ENCODE measurements at regions not wholly inside any gene's neighbourhood (a gene's known extent, or its start where the extent isn't known, plus 50 kb on each side); places are given as distances from the start of the nearest gene placed in this dataset.

DNA sequence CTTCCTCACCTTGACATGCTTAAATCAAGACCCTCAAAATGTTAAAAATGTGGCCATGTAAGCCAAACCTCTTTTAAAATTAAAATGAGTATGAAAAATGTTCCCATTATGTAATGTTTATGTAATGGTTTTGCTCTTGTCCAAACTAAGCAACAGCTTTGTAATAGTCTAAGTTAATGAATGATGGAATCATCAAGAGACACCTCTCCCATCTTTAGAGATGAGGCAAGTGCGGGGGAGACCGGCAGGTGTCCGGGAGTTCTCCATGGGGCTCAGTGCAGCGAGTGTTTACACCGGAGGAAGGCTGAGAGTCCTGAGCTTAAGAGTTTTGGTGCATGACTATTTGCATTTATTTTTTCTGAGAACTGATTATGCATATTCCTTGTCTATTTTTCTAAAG lies 384.9 kb upstream of the RNF32 start:
- no peaks in the 10 kb centered on the region for H3K36me3 ChIP-seq (ENCODE audit: control insufficient read depth in 4 of 4, insufficient read depth in 3 of 4, low read depth in 1 of 4, low read length in 3 of 4)
- TF ChIP-seq EGR1 (IDR thresholded peaks at IDR 0.05; ENCODE audit: low read depth in 2 of 2) (peak in 1 of 2 donors; percentile 53), RAD21 (IDR thresholded peaks at IDR 0.05) (peak in 1 of 2 donors; percentile 4), FOXA2 (IDR thresholded peaks at IDR 0.05) (no peak)
- peaks cover 0 to 4% (median 0%) of the 10 kb centered on the region in 4 donors for H3K9me3 ChIP-seq (ENCODE audit: control insufficient read depth in 4 of 4, low read length in 3 of 4)
- peaks cover 0 to 9% (median 0%) of the 10 kb centered on the region in 4 donors for H3K4me1 ChIP-seq (ENCODE audit: control insufficient read depth in 4 of 4, insufficient read depth in 4 of 4, low read length in 3 of 4)
- DNase-seq (ENCODE audit: low spot score), result no peak
- 51% methylated on average over 5 of the region's 5 CpGs for WGBS
- no peak overlapping the region for H3K9ac ChIP-seq (ENCODE audit: low read depth in 1 of 2, low read length in 2 of 2)
- no peak overlapping the region for H3K27ac ChIP-seq (ENCODE audit: low read depth in 1 of 2, low read length in 2 of 2)
- H3K4me3 ChIP-seq (ENCODE audit: low read depth in 1 of 3, low read length in 3 of 3), result no peak overlapping the region
- no peaks in the 10 kb centered on the region for H3K27me3 ChIP-seq (ENCODE audit: control insufficient read depth in 4 of 4, insufficient read depth in 4 of 4, low read length in 3 of 4)

DNA sequence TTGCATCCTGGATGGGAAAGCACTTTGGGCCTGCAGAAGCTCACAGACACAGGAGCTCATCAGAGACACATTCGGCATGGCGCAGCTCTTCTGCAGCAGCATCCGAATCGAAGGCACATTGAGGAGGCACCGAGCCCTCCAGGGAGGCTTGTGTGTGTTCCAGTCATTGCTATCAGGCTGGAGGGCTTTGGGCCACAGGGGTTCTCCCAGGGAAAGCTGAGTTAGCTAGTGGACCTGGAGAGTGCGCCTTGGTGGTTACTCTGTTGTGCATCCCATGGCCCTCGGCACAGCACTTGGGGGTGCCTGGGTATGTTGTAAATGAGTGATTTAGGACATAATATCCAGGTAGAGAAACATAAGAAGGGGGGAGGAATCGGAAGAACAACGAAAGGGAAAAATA lies 388.7 kb upstream of the RNF32 start:
- Histone ChIP-seq H3K27me3 (ENCODE audit: control insufficient read depth in 4 of 4, insufficient read depth in 4 of 4, low read length in 3 of 4) (no peaks in the 10 kb centered on the region), H3K9me3 (ENCODE audit: control insufficient read depth in 4 of 4, low read length in 3 of 4) (no peaks in the 10 kb centered on the region), H3K4me1 (ENCODE audit: control insufficient read depth in 4 of 4, insufficient read depth in 4 of 4, low read length in 3 of 4) (peaks cover 0 to 9% (median 0%) of the 10 kb centered on the region in 4 donors), H3K36me3 (ENCODE audit: control insufficient read depth in 4 of 4, insufficient read depth in 3 of 4, low read depth in 1 of 4, low read length in 3 of 4) (no peaks in the 10 kb centered on the region), H3K9ac (ENCODE audit: low read depth in 1 of 2, low read length in 2 of 2) (no peak overlapping the region), H3K27ac (ENCODE audit: low read depth in 1 of 2, low read length in 2 of 2) (no peak overlapping the region), H3K4me3 (ENCODE audit: low read depth in 1 of 3, low read length in 3 of 3) (no peak overlapping the region)
- 95% methylated on average over 9 of the region's 9 CpGs for WGBS
- TF ChIP-seq, protein P1, sequence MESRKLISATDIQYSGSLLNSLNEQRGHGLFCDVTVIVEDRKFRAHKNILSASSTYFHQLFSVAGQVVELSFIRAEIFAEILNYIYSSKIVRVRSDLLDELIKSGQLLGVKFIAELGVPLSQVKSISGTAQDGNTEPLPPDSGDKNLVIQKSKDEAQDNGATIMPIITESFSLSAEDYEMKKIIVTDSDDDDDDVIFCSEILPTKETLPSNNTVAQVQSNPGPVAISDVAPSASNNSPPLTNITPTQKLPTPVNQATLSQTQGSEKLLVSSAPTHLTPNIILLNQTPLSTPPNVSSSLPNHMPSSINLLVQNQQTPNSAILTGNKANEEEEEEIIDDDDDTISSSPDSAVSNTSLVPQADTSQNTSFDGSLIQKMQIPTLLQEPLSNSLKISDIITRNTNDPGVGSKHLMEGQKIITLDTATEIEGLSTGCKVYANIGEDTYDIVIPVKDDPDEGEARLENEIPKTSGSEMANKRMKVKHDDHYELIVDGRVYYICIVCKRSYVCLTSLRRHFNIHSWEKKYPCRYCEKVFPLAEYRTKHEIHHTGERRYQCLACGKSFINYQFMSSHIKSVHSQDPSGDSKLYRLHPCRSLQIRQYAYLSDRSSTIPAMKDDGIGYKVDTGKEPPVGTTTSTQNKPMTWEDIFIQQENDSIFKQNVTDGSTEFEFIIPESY (IDR thresholded peaks at IDR 0.05), result no peak
- TF ChIP-seq JUND (IDR thresholded peaks at IDR 0.05), result no peak
- no peak for TF ChIP-seq HNF4G (IDR thresholded peaks at IDR 0.05)
- TF ChIP-seq, protein P2, sequence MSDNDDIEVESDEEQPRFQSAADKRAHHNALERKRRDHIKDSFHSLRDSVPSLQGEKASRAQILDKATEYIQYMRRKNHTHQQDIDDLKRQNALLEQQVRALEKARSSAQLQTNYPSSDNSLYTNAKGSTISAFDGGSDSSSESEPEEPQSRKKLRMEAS (IDR thresholded peaks at IDR 0.05), result no peak
- TF ChIP-seq RXRA (IDR thresholded peaks at IDR 0.05), result no peak
- no peak for TF ChIP-seq FOXA2 (IDR thresholded peaks at IDR 0.05)
- no peak for TF ChIP-seq SP1 (IDR thresholded peaks at IDR 0.05)
- no peak for DNase-seq (ENCODE audit: low spot score)

DNA sequence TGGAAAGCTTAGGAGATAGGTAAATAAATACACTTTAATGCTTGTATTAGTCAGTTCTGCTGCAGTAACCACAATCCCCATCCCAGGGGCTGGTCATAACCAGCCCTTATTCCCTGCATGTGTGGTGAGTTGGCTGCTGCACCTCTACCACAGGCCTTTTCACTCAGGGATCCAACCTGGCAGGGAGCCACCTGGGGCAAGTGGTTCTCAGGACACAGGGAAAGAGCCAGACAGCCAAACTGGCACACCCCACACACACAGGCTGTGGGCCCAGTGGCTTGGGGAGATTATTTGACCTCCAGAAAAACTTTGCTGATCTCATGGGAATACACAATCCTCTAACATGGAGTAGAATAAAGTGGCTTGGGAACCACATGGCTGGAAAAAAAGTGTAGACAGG lies 400.0 kb upstream of the RNF32 start:
- H3K36me3 ChIP-seq (ENCODE audit: control insufficient read depth in 4 of 4, insufficient read depth in 3 of 4, low read depth in 1 of 4, low read length in 3 of 4), result no peaks in the 10 kb centered on the region
- no peaks in the 10 kb centered on the region for H3K4me1 ChIP-seq (ENCODE audit: control insufficient read depth in 4 of 4, insufficient read depth in 4 of 4, low read length in 3 of 4)
- no peak for TF ChIP-seq SP1 (IDR thresholded peaks at IDR 0.05)
- TF ChIP-seq GABPA (IDR thresholded peaks at IDR 0.05 in 1 of 2, conservative IDR thresholded peaks at IDR 0.05 in 1 of 2), result no peak
- no peak for TF ChIP-seq YY1 (IDR thresholded peaks at IDR 0.05)
- TF ChIP-seq, protein P3, sequence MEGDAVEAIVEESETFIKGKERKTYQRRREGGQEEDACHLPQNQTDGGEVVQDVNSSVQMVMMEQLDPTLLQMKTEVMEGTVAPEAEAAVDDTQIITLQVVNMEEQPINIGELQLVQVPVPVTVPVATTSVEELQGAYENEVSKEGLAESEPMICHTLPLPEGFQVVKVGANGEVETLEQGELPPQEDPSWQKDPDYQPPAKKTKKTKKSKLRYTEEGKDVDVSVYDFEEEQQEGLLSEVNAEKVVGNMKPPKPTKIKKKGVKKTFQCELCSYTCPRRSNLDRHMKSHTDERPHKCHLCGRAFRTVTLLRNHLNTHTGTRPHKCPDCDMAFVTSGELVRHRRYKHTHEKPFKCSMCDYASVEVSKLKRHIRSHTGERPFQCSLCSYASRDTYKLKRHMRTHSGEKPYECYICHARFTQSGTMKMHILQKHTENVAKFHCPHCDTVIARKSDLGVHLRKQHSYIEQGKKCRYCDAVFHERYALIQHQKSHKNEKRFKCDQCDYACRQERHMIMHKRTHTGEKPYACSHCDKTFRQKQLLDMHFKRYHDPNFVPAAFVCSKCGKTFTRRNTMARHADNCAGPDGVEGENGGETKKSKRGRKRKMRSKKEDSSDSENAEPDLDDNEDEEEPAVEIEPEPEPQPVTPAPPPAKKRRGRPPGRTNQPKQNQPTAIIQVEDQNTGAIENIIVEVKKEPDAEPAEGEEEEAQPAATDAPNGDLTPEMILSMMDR (IDR thresholded peaks at IDR 0.05; ENCODE audit: low read depth, low read length, missing input control), result no peak
- TF ChIP-seq, protein P1 (IDR thresholded peaks at IDR 0.05), result no peak
- no peak for TF ChIP-seq TAF1 (conservative IDR thresholded peaks at IDR 0.05)
- TF ChIP-seq FOXA2 (IDR thresholded peaks at IDR 0.05), result no peak
- TF ChIP-seq HNF4A (conservative IDR thresholded peaks at IDR 0.05), result no peak
- no peak for TF ChIP-seq RXRA (IDR thresholded peaks at IDR 0.05)
- TF ChIP-seq FOXA1 (IDR thresholded peaks at IDR 0.05), result no peak
- TF ChIP-seq, protein P4, sequence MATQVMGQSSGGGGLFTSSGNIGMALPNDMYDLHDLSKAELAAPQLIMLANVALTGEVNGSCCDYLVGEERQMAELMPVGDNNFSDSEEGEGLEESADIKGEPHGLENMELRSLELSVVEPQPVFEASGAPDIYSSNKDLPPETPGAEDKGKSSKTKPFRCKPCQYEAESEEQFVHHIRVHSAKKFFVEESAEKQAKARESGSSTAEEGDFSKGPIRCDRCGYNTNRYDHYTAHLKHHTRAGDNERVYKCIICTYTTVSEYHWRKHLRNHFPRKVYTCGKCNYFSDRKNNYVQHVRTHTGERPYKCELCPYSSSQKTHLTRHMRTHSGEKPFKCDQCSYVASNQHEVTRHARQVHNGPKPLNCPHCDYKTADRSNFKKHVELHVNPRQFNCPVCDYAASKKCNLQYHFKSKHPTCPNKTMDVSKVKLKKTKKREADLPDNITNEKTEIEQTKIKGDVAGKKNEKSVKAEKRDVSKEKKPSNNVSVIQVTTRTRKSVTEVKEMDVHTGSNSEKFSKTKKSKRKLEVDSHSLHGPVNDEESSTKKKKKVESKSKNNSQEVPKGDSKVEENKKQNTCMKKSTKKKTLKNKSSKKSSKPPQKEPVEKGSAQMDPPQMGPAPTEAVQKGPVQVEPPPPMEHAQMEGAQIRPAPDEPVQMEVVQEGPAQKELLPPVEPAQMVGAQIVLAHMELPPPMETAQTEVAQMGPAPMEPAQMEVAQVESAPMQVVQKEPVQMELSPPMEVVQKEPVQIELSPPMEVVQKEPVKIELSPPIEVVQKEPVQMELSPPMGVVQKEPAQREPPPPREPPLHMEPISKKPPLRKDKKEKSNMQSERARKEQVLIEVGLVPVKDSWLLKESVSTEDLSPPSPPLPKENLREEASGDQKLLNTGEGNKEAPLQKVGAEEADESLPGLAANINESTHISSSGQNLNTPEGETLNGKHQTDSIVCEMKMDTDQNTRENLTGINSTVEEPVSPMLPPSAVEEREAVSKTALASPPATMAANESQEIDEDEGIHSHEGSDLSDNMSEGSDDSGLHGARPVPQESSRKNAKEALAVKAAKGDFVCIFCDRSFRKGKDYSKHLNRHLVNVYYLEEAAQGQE (IDR thresholded peaks at IDR 0.05), result no peak
- TF ChIP-seq, protein P5, sequence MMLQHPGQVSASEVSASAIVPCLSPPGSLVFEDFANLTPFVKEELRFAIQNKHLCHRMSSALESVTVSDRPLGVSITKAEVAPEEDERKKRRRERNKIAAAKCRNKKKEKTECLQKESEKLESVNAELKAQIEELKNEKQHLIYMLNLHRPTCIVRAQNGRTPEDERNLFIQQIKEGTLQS (IDR thresholded peaks at IDR 0.05), result no peak
- no peak for TF ChIP-seq HNF4G (IDR thresholded peaks at IDR 0.05)
- TF ChIP-seq, protein P2 (IDR thresholded peaks at IDR 0.05), result no peak
- no peak for TF ChIP-seq EGR1 (IDR thresholded peaks at IDR 0.05; ENCODE audit: low read depth in 2 of 2)
- no peak for TF ChIP-seq NR2F2 (IDR thresholded peaks at IDR 0.05)
- no peaks in the 10 kb centered on the region for H3K9me3 ChIP-seq (ENCODE audit: control insufficient read depth in 4 of 4, low read length in 3 of 4)
- no peak overlapping the region for H3K9ac ChIP-seq (ENCODE audit: low read depth in 1 of 2, low read length in 2 of 2)
- no peak overlapping the region for H3K4me3 ChIP-seq (ENCODE audit: low read depth in 1 of 3, low read length in 3 of 3)
- no peak overlapping the region for H3K27ac ChIP-seq (ENCODE audit: low read depth in 1 of 2, low read length in 2 of 2)
- H3K27me3 ChIP-seq (ENCODE audit: control insufficient read depth in 4 of 4, insufficient read depth in 4 of 4, low read length in 3 of 4), result no peaks in the 10 kb centered on the region
- no peak for DNase-seq (ENCODE audit: low spot score)
